Uterus (tissue), 3 donors: ENCODE measurements at regions not wholly inside any gene's neighbourhood (a gene's known extent, or its start where the extent isn't known, plus 50 kb on each side); places are given as distances from the start of the nearest gene placed in this dataset.

Experiments used
- DNase-seq, 2 donors: peaks; one replicate each; pipeline ENCODE4 v3.0.0-alpha.2; 2019 to 2020
- H3K27ac ChIP-seq, 2 donors: fragments of 200-600 bp; sonication (generic); 1 replicate in 1 of 2; 2 replicates in 1 of 2; pipeline ENCODE4 v1.5.1; 2016 to 2018
- H3K27me3 ChIP-seq, 2 donors: fragments of 200-600 bp; sonication (generic); one replicate each; pipeline ENCODE4 v1.5.1; 2018 to 2019; ENCODE audit warnings: control low read depth in 1 of 2
- H3K36me3 ChIP-seq, 2 donors: fragments of 200-600 bp; sonication (generic); one replicate each; pipeline ENCODE4 v1.5.1; 2019; ENCODE audit warnings: control low read depth in 1 of 2
- H3K4me1 ChIP-seq, 2 donors: fragments of 200-600 bp; sonication (generic); one replicate each; pipeline ENCODE4 v1.5.1; 2018 to 2019; ENCODE audit warnings: control low read depth in 1 of 2
- H3K4me3 ChIP-seq, 2 donors: fragments of 200-600 bp; sonication (generic); 1 replicate in 1 of 2; 2 replicates in 1 of 2; pipeline ENCODE4 v1.5.1; 2018 to 2019; ENCODE audit warnings: mild to moderate bottlenecking in 1 of 2
- H3K9me3 ChIP-seq, 2 donors: fragments of 200-600 bp; sonication (generic); one replicate each; pipeline ENCODE4 v1.5.1; 2019; ENCODE audit warnings: control low read depth in 1 of 2
- POLR2A ChIP-seq, 2 donors: fragments of 450-650 bp; IDR thresholded peaks; one replicate each; pipeline ENCODE4 v1.6.1; 2016; ENCODE audit warnings: antibody characterized with exemption in 2 of 2, mild to moderate bottlenecking in 1 of 2, moderate library complexity in 1 of 2
- intact Hi-C: fragments of 100-400 bp; cut with DNase I; formaldehyde crosslinking; loops from one replicate; pipeline ENCODE4 v1.15.1; 2023; ENCODE audit warnings: low total_unique reads
- TF ChIP-seq, protein P1 (sequence below), 4 experiments: fragments of 200-600 bp in 2 of 4; fragments of 450-650 bp in 2 of 4; sonication (generic) in 2 of 4; IDR thresholded peaks; one replicate each; pipeline ENCODE4 v1.5.1; 2016 to 2019; ENCODE audit warnings: antibody characterized with exemption in 4 of 4, mild to moderate bottlenecking in 2 of 4, moderate library complexity in 1 of 4
- donor health status: DM: yes; HTN: yes; CAD: no.

GRCh38 chr13:50274181-50274580 lies 258.9 kb downstream of the KCNRG start:
- no peak overlapping the region for H3K4me3 ChIP-seq
- H3K4me1 ChIP-seq: no peaks in the 10 kb centered on the region
- H3K27me3 ChIP-seq: no peaks in the 10 kb centered on the region
- no peak overlapping the region for H3K27ac ChIP-seq
- intact Hi-C loops: no loop called here
- no peak for DNase-seq
- no peak for TF ChIP-seq POLR2A (IDR thresholded peaks at IDR 0.05)
- TF ChIP-seq, protein P1, sequence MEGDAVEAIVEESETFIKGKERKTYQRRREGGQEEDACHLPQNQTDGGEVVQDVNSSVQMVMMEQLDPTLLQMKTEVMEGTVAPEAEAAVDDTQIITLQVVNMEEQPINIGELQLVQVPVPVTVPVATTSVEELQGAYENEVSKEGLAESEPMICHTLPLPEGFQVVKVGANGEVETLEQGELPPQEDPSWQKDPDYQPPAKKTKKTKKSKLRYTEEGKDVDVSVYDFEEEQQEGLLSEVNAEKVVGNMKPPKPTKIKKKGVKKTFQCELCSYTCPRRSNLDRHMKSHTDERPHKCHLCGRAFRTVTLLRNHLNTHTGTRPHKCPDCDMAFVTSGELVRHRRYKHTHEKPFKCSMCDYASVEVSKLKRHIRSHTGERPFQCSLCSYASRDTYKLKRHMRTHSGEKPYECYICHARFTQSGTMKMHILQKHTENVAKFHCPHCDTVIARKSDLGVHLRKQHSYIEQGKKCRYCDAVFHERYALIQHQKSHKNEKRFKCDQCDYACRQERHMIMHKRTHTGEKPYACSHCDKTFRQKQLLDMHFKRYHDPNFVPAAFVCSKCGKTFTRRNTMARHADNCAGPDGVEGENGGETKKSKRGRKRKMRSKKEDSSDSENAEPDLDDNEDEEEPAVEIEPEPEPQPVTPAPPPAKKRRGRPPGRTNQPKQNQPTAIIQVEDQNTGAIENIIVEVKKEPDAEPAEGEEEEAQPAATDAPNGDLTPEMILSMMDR (IDR thresholded peaks at IDR 0.05): no peak
- no peaks in the 10 kb centered on the region for H3K36me3 ChIP-seq
- no peaks in the 10 kb centered on the region for H3K9me3 ChIP-seq

DNA sequence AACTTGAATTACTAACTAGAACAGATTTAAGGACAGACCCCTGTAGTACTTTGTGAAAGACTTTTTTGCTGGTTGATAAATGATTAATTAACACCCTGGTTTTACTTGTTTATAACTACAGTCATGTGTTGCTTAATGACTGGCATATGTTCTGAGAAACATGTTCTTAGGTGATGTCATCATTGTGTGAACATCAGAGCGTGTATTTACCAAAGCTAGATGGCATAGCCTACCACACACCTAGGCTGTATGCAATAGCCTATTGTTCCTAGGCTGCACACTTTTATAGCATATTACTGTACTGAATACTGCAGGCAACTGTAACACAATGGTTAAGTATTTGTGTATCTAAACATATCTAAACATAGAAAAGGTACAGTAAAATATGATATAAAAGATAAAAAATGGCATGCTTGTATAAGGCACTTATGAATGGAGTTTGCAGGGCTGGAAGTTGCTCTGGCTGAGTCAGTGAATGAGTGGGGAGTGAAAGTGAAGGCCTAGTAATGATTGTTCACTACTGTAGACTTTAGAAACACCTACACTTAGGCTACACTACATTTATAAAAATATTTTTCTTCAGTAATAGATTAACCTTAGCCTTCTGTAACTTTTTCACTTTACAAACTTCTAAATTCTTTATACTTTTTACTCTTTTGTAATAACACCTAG lies 260.3 kb downstream of the KCNRG start:
- intact Hi-C loops: no loop called here
- no peak overlapping the region for H3K4me3 ChIP-seq

DNA sequence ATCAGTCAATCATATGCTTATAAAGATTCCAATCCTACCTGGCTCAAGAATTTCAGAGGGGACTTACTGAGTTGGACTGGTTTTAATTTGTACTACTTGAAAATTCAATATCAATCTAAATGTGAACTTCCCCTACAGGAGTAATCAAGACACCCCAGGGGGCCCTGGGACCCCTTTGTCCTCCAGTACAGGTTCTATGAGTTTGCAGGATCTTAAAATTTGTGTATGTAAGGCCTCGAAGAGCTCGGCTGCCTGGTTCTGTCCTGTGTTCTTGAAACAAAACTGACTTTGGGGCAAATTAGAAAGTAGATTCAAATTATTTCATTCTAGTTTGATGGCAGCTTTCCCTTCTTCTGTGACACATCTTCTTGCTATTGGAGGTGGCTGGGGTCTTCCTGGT lies 261.3 kb downstream of the KCNRG start:
- H3K9me3 ChIP-seq: no peaks in the 10 kb centered on the region
- intact Hi-C loops: no loop called here
- no peak overlapping the region for H3K27ac ChIP-seq
- DNase-seq: no peak
- TF ChIP-seq, protein P1 (IDR thresholded peaks at IDR 0.05): no peak
- no peak for TF ChIP-seq POLR2A (IDR thresholded peaks at IDR 0.05)
- H3K4me3 ChIP-seq: no peak overlapping the region
- H3K27me3 ChIP-seq: no peaks in the 10 kb centered on the region
- H3K36me3 ChIP-seq: no peaks in the 10 kb centered on the region
- no peaks in the 10 kb centered on the region for H3K4me1 ChIP-seq

More for the DNA sequence above, 260.3 kb downstream of the KCNRG start:
- TF ChIP-seq, protein P1 (IDR thresholded peaks at IDR 0.05): no peak
- TF ChIP-seq POLR2A (IDR thresholded peaks at IDR 0.05): no peak
- Histone ChIP-seq H3K27me3 (no peaks in the 10 kb centered on the region), H3K27ac (no peak overlapping the region), H3K4me1 (no peaks in the 10 kb centered on the region), H3K36me3 (no peaks in the 10 kb centered on the region), H3K9me3 (no peaks in the 10 kb centered on the region)
- no peak for DNase-seq

DNA sequence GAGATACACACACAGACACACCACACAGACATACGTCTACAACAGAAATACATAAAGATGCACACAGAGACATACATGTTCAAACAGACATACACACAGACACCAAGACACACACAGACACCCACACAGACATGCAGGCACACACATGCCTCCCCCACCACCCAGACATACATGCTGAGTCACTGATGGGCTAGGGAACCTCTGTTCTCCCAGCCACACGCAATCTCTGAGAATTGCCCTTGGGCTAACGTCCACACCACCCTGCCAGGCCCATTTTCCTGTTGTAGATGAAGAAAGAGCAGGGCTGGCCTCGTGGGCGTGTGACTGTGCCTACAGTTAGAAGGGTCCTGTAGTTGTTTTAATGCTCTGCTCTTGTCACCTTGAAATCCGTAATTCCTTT lies 261.9 kb downstream of the KCNRG start:
- TF ChIP-seq POLR2A (IDR thresholded peaks at IDR 0.05): no peak
- TF ChIP-seq, protein P1 (IDR thresholded peaks at IDR 0.05): no peak
- no peaks in the 10 kb centered on the region for H3K9me3 ChIP-seq
- intact Hi-C loops: no loop called here
- no peaks in the 10 kb centered on the region for H3K27me3 ChIP-seq
- H3K36me3 ChIP-seq: no peaks in the 10 kb centered on the region
- DNase-seq: no peak
- no peaks in the 10 kb centered on the region for H3K4me1 ChIP-seq
- H3K4me3 ChIP-seq: no peak overlapping the region
- H3K27ac ChIP-seq: no peak overlapping the region

DNA sequence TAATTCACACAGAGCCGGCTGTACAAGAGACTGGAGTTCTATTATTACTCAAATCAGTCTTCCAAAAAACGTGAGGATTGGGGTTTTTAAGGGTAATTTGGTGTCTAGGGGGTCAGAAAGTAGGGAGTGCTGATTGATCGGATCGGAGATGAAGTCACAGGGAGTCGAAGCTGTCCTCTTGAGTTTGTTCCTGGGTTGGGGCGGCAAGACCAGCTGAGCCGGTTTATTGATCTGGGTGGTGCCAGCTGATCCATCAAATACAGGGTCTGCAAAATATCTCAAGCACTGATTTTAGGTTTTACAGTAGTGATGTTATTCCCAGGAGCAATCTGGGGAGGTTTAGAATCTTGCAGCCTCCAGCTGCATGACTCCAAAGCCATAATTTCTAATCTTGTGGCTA lies 262.7 kb downstream of the KCNRG start:
- Histone ChIP-seq H3K27ac (no peak overlapping the region), H3K27me3 (no peaks in the 10 kb centered on the region), H3K9me3 (no peaks in the 10 kb centered on the region), H3K4me3 (no peak overlapping the region), H3K4me1 (no peaks in the 10 kb centered on the region), H3K36me3 (no peaks in the 10 kb centered on the region)
- no peak for DNase-seq
- intact Hi-C loops: no loop called here
- TF ChIP-seq POLR2A (IDR thresholded peaks at IDR 0.05): no peak
